ENCODE measurements at regions not wholly inside any gene's neighbourhood (a gene's known extent, or its start where the extent isn't known, plus 50 kb on each side); places are given as distances from the start of the nearest gene placed in this dataset.

DNA sequence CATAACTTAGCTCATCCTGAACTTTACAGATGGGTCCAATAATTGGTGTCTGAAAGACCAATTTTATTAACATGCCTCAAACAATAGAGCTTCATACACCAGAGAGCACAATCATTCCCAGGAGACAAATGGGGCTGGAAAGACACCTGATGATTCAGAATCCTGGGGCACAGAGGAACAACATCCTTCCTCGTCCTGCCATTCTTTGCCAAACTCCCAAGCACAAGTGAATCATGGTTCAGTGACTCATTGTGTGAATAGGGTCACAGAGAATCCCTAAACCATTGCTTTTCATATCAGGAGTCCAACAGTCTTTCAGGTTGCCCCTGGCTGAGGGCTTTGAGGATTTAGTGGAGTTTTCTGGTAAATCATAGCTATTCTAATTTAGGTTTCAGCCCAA is 266.4 kb upstream of the BMP2 start:
- WGBS = 35% methylated on average over 1 of the region's 1 CpG

DNA sequence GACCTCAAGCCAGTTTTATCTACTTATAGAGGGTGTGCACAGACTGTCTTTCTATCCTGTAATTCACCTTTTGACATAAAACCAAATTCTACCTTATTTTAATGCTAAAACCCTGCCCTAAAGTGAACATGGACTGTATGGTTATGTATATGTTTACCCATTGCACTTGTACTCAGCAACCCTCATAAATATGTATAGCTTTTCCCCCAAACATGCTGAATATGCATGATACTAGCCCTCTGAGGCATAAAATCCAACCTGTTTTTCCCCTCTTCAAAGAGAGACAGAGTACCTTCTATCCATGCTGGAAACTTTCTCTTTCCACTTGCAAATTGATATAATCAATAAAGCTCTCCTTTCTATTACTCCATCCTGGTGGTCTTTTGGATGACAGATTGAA is 267.9 kb upstream of the BMP2 start:
- no peak for DNase-seq (ENCODE audit: low spot score)
- no peak overlapping the region for H3K27ac ChIP-seq (ENCODE audit: low read depth in 1 of 2, low read length in 2 of 2)
- H3K4me1 ChIP-seq (ENCODE audit: control insufficient read depth in 4 of 4, insufficient read depth in 4 of 4, low read length in 3 of 4) = no peaks in the 10 kb centered on the region
- H3K9ac ChIP-seq (ENCODE audit: low read depth in 1 of 2, low read length in 2 of 2) = no peak overlapping the region
- no peaks in the 10 kb centered on the region for H3K9me3 ChIP-seq (ENCODE audit: control insufficient read depth in 4 of 4, low read length in 3 of 4)
- TF ChIP-seq YY1 (IDR thresholded peaks at IDR 0.05) (no peak), FOXA2 (IDR thresholded peaks at IDR 0.05) (no peak), EGR1 (IDR thresholded peaks at IDR 0.05; ENCODE audit: low read depth in 2 of 2) (no peak), NR2F2 (IDR thresholded peaks at IDR 0.05) (no peak), TAF1 (conservative IDR thresholded peaks at IDR 0.05) (no peak), RAD21 (IDR thresholded peaks at IDR 0.05) (no peak), JUND (IDR thresholded peaks at IDR 0.05) (no peak), SP1 (IDR thresholded peaks at IDR 0.05) (no peak), FOXA1 (IDR thresholded peaks at IDR 0.05) (no peak), HNF4G (IDR thresholded peaks at IDR 0.05) (no peak)
- TF ChIP-seq, protein P1, sequence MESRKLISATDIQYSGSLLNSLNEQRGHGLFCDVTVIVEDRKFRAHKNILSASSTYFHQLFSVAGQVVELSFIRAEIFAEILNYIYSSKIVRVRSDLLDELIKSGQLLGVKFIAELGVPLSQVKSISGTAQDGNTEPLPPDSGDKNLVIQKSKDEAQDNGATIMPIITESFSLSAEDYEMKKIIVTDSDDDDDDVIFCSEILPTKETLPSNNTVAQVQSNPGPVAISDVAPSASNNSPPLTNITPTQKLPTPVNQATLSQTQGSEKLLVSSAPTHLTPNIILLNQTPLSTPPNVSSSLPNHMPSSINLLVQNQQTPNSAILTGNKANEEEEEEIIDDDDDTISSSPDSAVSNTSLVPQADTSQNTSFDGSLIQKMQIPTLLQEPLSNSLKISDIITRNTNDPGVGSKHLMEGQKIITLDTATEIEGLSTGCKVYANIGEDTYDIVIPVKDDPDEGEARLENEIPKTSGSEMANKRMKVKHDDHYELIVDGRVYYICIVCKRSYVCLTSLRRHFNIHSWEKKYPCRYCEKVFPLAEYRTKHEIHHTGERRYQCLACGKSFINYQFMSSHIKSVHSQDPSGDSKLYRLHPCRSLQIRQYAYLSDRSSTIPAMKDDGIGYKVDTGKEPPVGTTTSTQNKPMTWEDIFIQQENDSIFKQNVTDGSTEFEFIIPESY (IDR thresholded peaks at IDR 0.05) = no peak
- TF ChIP-seq, protein P2, sequence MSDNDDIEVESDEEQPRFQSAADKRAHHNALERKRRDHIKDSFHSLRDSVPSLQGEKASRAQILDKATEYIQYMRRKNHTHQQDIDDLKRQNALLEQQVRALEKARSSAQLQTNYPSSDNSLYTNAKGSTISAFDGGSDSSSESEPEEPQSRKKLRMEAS (IDR thresholded peaks at IDR 0.05) = no peak
- TF ChIP-seq, protein P3, sequence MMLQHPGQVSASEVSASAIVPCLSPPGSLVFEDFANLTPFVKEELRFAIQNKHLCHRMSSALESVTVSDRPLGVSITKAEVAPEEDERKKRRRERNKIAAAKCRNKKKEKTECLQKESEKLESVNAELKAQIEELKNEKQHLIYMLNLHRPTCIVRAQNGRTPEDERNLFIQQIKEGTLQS (IDR thresholded peaks at IDR 0.05) = no peak
- TF ChIP-seq, protein P4, sequence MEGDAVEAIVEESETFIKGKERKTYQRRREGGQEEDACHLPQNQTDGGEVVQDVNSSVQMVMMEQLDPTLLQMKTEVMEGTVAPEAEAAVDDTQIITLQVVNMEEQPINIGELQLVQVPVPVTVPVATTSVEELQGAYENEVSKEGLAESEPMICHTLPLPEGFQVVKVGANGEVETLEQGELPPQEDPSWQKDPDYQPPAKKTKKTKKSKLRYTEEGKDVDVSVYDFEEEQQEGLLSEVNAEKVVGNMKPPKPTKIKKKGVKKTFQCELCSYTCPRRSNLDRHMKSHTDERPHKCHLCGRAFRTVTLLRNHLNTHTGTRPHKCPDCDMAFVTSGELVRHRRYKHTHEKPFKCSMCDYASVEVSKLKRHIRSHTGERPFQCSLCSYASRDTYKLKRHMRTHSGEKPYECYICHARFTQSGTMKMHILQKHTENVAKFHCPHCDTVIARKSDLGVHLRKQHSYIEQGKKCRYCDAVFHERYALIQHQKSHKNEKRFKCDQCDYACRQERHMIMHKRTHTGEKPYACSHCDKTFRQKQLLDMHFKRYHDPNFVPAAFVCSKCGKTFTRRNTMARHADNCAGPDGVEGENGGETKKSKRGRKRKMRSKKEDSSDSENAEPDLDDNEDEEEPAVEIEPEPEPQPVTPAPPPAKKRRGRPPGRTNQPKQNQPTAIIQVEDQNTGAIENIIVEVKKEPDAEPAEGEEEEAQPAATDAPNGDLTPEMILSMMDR (IDR thresholded peaks at IDR 0.05; ENCODE audit: low read depth, low read length, missing input control) = no peak
- TF ChIP-seq, protein P5, sequence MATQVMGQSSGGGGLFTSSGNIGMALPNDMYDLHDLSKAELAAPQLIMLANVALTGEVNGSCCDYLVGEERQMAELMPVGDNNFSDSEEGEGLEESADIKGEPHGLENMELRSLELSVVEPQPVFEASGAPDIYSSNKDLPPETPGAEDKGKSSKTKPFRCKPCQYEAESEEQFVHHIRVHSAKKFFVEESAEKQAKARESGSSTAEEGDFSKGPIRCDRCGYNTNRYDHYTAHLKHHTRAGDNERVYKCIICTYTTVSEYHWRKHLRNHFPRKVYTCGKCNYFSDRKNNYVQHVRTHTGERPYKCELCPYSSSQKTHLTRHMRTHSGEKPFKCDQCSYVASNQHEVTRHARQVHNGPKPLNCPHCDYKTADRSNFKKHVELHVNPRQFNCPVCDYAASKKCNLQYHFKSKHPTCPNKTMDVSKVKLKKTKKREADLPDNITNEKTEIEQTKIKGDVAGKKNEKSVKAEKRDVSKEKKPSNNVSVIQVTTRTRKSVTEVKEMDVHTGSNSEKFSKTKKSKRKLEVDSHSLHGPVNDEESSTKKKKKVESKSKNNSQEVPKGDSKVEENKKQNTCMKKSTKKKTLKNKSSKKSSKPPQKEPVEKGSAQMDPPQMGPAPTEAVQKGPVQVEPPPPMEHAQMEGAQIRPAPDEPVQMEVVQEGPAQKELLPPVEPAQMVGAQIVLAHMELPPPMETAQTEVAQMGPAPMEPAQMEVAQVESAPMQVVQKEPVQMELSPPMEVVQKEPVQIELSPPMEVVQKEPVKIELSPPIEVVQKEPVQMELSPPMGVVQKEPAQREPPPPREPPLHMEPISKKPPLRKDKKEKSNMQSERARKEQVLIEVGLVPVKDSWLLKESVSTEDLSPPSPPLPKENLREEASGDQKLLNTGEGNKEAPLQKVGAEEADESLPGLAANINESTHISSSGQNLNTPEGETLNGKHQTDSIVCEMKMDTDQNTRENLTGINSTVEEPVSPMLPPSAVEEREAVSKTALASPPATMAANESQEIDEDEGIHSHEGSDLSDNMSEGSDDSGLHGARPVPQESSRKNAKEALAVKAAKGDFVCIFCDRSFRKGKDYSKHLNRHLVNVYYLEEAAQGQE (IDR thresholded peaks at IDR 0.05) = no peak
- H3K27me3 ChIP-seq (ENCODE audit: control insufficient read depth in 4 of 4, insufficient read depth in 4 of 4, low read length in 3 of 4) = no peaks in the 10 kb centered on the region
- H3K4me3 ChIP-seq (ENCODE audit: low read depth in 1 of 3, low read length in 3 of 3) = no peak overlapping the region
- no peaks in the 10 kb centered on the region for H3K36me3 ChIP-seq (ENCODE audit: control insufficient read depth in 4 of 4, insufficient read depth in 3 of 4, low read depth in 1 of 4, low read length in 3 of 4)

More for the DNA sequence above, 266.4 kb upstream of the BMP2 start:
- H3K9me3 ChIP-seq (ENCODE audit: control insufficient read depth in 4 of 4, low read length in 3 of 4) = no peaks in the 10 kb centered on the region
- no peak for DNase-seq (ENCODE audit: low spot score)
- no peaks in the 10 kb centered on the region for H3K4me1 ChIP-seq (ENCODE audit: control insufficient read depth in 4 of 4, insufficient read depth in 4 of 4, low read length in 3 of 4)
- H3K4me3 ChIP-seq (ENCODE audit: low read depth in 1 of 3, low read length in 3 of 3) = no peak overlapping the region
- no peak overlapping the region for H3K27ac ChIP-seq (ENCODE audit: low read depth in 1 of 2, low read length in 2 of 2)
- no peaks in the 10 kb centered on the region for H3K36me3 ChIP-seq (ENCODE audit: control insufficient read depth in 4 of 4, insufficient read depth in 3 of 4, low read depth in 1 of 4, low read length in 3 of 4)
- no peak for TF ChIP-seq EGR1 (IDR thresholded peaks at IDR 0.05; ENCODE audit: low read depth in 2 of 2)
- no peak overlapping the region for H3K9ac ChIP-seq (ENCODE audit: low read depth in 1 of 2, low read length in 2 of 2)
- peaks cover 0 to 6% (median 0%) of the 10 kb centered on the region in 4 donors for H3K27me3 ChIP-seq (ENCODE audit: control insufficient read depth in 4 of 4, insufficient read depth in 4 of 4, low read length in 3 of 4)
